PFSK-1 (cell line): ENCODE measurements at regions not wholly inside any gene's neighbourhood (a gene's known extent, or its start where the extent isn't known, plus 50 kb on each side); places are given as distances from the start of the nearest gene placed in this dataset.

ENCODE experiments used
- POLR2AphosphoS5 ChIP-seq: IDR thresholded peaks from 2 replicates; pipeline ENCODE4 v1.6.1; 2012; ENCODE audit warnings: low read depth, mild to moderate bottlenecking, control low read depth, low read length, moderate library complexity
- TAF1 ChIP-seq: IDR thresholded peaks from 2 replicates; pipeline ENCODE4 v1.6.1; 2012; ENCODE audit warnings: low read length, control low read depth, borderline replicate concordance; ENCODE audit not compliant: insufficient read depth

DNA sequence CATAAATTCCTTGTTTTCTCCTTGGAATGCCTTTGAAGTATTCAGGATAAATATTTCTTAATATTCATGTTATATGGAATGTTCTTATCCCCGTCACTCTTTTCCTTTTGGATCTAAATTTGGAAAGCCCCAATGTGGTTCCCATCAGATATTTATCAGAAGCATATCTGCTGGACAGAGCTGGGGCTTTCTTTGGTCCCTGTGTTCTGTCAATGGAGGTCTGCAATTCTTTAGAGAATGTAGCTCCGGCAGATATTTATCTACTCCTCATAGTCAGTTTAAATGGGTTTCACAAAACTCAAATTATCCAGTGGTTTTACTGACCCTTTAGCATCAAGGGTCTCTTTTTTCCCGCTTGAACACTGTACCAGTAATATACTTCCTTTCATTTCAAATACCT lies 167.8 kb upstream of the SCN7A start:
- TF ChIP-seq POLR2AphosphoS5, result no peak
- no peak for TF ChIP-seq TAF1
